GM19099 (cell line): ENCODE measurements at regions not wholly inside any gene's neighbourhood (a gene's known extent, or its start where the extent isn't known, plus 50 kb on each side); places are given as distances from the start of the nearest gene placed in this dataset.

ENCODE experiments used
- POLR2A ChIP-seq: IDR thresholded peaks from 3 replicates; pipeline ENCODE4 v1.6.1; 2011; ENCODE audit warnings: low read depth; ENCODE audit not compliant: insufficient read length; ENCODE audit errors: extremely low read depth

- TF ChIP-seq POLR2A = peak; percentile 50
These were observed 454.6 kb upstream of the ZNG1F start for GRCh38 chr9:41643571-41644279.
